Activated CD4-positive, alpha-beta T cell treated with anti-CD3 and anti-CD28 coated beads, Interleukin-2, Interleukin-4, amounts not matched to agents 100 ng/mL and 50 ng/mL, durations not matched to agents 16 hours and 8 hours (primary cell): ENCODE measurements at regions not wholly inside any gene's neighbourhood (a gene's known extent, or its start where the extent isn't known, plus 50 kb on each side); places are given as distances from the start of the nearest gene placed in this dataset.

Source experiments
- DNase-seq: peaks from one replicate; pipeline ENCODE4 v3.0.0-alpha.2; 2020; ENCODE audit warnings: low spot score

DNA sequence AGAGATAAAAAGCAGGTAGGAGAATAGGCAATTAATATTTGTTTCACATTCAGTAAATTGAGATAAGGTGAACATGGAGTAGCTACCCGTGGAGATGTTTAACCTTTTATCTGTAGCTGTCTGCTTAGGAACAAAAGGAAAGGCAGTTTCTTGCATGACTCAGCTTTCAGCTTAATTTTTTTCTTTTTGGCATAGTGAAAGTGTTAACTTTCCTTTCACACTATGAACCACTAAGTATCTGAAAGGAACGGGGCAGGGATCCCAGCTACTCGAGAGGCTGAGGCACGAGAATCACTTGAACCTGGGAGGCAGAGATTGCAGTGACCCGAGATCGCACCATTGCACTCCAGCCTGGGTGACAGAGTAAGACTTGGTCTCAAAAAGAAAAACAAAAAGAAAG, 176.0 kb downstream of the LACC1 start:
- peak; percentile 8 for DNase-seq

GRCh38 chr13:44058067-44058466, 178.4 kb downstream of the LACC1 start:
- no peak for DNase-seq

GRCh38 chr13:44058624-44059215, 179.0 kb downstream of the LACC1 start:
- DNase-seq = no peak

DNA sequence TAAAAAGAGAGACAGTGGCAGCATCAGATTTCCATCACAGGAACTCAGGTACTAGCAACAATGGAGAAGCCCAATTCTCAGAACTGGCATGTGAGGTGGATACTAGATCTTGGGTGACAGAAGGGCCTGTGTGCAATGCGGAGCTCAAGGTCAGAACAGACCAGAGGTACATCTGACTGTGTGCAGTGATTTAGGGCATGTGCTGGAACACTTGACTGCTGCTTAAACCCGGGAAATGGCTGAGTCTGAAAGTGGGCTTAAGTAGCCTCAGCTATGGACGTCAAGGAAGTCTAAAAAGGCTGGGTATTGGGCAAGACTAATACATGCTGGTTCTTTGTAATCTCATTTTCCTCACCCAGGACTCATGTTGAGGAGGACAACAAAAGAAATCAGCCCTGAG, 182.2 kb downstream of the LACC1 start:
- DNase-seq = no peak

- no peak for DNase-seq
Measured at GRCh38 chr13:44063467-44063866, 183.8 kb downstream of the LACC1 start.

DNA sequence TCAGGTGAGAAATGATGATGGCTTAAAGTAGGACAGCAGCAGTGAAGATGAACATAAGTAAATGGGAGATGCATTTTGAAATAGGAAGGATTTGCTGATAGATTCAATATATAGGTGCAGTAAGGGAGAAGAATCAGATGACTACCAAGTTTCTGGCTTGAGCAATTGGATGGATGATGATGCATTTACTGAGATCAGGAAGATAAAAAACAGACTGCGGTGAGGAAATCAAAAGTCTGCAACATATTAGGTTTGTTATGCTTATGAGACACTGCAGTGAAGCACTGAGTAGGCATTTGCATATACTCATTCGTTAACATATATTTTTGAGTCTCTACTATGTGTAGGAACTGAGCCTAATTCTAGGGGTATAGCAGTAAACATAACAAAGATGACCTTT, 184.2 kb downstream of the LACC1 start:
- no peak for DNase-seq

GRCh38 chr13:44064357-44064756, 184.7 kb downstream of the LACC1 start:
- DNase-seq = no peak

DNA sequence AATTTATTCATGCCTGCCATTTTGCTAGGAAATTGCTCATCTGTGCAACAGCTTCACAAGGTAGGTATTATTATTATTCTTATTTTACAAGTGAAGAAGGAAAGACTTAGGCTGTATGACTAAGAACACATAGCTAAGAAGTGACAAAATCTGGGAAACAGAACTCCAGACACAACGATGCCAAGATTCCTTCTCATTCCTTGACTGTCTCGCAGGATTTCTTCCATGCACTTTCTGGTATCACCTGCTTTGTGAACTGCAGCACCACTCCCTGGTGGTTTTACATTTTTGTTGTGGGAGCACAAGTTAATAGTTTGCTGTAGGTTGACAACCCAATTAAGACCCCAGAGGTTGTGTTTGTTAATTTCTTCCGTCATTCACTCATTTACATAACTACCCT, 188.5 kb downstream of the LACC1 start:
- DNase-seq = no peak

GRCh38 chr13:44068737-44069136, 189.0 kb downstream of the LACC1 start:
- no peak for DNase-seq

DNA sequence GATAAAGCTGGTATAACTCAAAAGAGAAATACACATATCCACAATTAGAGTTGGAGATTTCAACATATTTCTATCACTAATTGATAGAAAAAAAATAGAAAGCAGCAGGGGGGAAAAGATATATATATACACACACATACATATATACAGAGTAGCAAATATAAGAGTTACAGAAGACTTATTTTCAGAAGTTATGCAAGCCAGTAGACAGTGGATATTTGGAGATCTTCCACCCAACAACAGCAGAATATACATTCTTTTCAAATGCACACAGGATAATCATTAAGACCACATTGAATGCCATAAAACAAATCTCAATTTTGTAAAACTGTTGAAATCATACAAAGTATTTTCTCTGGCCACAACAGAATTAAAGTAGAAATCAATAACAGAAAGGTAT, 192.8 kb downstream of the LACC1 start:
- no peak for DNase-seq

DNA sequence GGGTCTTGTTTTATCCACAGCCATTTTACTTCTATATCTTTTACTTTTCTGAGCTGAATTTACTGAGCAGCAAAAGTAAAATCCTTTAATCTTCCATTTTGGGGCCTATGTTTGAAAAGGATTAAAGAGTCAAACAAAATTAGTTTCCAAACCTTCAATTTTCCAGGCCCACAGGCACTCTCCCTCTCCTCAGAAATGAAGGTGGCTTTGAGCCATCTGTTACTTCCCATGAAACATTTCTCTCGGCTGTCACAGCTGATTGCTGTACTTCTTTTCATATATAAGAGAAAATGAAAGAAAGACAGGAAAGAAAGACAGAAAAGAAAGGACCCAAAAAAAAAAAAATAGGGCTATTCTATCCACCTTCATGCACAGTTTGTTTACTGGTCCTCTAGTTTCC, 194.9 kb downstream of the LACC1 start:
- DNase-seq = no peak

GRCh38 chr13:44075113-44075512, 195.4 kb downstream of the LACC1 start:
- no peak for DNase-seq

GRCh38 chr13:44078806-44079376, 199.2 kb downstream of the LACC1 start:
- DNase-seq = no peak

- DNase-seq = no peak
Measured at GRCh38 chr13:44079413-44080205, 199.9 kb downstream of the LACC1 start.

DNA sequence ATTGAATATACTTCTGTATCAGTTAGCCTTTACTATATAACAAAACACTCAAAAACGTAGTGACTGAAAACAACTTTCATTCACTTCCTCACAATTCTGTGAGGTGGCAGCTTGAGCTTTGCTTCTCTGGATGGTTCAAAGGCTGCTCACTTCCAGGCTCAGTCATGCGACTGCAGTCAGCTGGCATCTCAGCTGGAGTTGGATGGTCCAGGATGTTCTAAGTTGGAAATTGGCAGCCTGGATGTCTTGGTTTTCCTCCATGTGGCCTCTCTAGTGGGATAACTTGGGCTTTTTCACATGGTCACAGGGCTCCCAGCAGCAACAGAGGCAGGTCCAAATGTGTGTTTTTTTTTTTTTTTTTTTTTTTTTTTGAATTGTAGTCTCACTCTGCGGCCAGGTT, 204.4 kb downstream of the LACC1 start:
- DNase-seq = no peak

GRCh38 chr13:44086389-44086788, 206.7 kb downstream of the LACC1 start:
- DNase-seq = no peak

DNA sequence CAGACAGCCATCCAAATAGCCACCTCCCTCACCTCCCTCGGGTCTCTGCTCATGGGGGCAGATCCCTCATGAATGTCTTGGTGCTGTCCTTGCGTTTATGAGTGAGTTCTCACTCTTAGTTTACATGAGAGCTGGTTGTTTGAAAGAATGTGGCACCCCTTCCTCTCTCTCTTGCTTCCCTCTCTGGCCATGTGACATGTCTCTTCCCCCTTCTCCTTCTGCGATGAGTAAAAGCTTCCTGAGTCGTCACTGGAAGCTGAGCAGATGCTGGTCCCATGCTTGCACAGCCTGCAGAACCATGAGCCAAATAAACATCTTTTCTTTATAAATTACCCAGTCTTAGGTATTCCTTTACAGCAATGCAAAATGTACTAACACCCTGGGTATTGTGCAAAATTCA, 208.7 kb downstream of the LACC1 start:
- DNase-seq = no peak

DNA sequence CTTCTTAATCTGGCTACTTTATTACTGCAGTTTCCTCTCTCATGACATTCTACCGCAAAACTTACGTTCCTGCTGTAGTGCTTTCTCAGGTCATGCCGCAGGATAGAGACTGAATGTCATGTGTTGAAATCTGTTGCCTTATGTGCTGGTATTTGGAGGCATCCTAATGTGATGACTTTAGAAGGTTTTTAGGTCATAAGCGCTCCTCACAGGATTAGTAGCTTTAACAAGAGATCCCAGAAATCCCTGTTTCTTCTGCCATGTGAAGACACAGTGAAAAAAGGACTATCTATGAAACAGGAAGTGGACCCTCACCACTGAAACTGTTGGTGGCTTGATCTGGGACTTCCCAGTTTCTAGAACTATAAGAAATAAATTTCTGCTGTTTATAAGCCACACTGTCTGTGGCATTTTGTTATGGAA, 209.3 kb downstream of the LACC1 start:
- DNase-seq = peak; percentile 0

DNA sequence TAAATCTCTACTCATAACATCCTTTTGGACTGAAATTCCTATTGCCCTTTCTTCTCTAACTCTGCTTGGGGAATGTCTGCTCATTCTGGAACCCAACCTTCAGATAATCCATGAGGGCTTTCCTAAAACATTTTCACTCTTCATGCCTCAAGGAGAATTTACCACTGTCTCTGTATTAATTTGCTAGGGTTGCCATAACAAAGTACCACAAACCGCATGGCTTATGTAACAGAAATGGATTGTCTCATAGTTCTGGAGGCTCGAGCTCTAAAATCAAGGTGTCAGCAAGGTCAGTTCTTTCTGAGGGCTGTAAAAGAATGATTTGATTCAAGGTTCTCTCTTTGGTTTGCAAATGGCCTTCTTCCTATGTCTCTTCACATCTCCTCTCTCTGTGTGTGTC, 209.7 kb downstream of the LACC1 start:
- no peak for DNase-seq

- no peak for DNase-seq
Measured at GRCh38 chr13:44092078-44092970, 212.6 kb downstream of the LACC1 start.

GRCh38 chr13:44093607-44094564, 214.2 kb downstream of the LACC1 start:
- DNase-seq = no peak
